ENCODE measurements at regions not wholly inside any gene's neighbourhood (a gene's known extent, or its start where the extent isn't known, plus 50 kb on each side); places are given as distances from the start of the nearest gene placed in this dataset.

- Histone ChIP-seq H3K27ac (no peak overlapping the region), H3K9me3 (no peaks in the 10 kb centered on the region), H3K27me3 (ENCODE audit: insufficient read depth in 3 of 3, low read length in 2 of 3) (peaks cover 0 to 2% (median 0%) of the 10 kb centered on the region in 3 donors), H3K4me3 (no peak overlapping the region), H3K4me1 (no peaks in the 10 kb centered on the region), H3K36me3 (ENCODE audit: insufficient read depth in 1 of 2, low read depth in 1 of 2) (no peaks in the 10 kb centered on the region)
- intact Hi-C loops (cut with DNase I): no loop called here
- ATAC-seq (no peak), DNase-seq (no peak)
- no peak for TF ChIP-seq CTCF (IDR thresholded peaks at IDR 0.05)
- WGBS, 3 donors: 58 to 65% (median 62%) methylated on average over 4 of the region's 4 CpGs
Measured at GRCh38 chr15:34657469-34658127, 74.1 kb upstream of the GOLGA8B start.

GRCh38 chr15:34656005-34656796 lies 72.8 kb upstream of the GOLGA8B start:
- 83 to 85% (median 83%) methylated on average over 6 of the region's 6 CpGs for WGBS, 3 donors
- TF ChIP-seq CTCF (IDR thresholded peaks at IDR 0.05): no peak
- ATAC-seq (no peak), DNase-seq (no peak)
- no peak overlapping the region for H3K27ac ChIP-seq
- no peaks in the 10 kb centered on the region for H3K4me1 ChIP-seq
- H3K4me3 ChIP-seq: no peak overlapping the region
- H3K9me3 ChIP-seq: no peaks in the 10 kb centered on the region
- intact Hi-C loops (cut with DNase I): no loop called here
- H3K27me3 ChIP-seq (ENCODE audit: insufficient read depth in 3 of 3, low read length in 2 of 3): peaks cover 0 to 2% (median 0%) of the 10 kb centered on the region in 3 donors
- no peaks in the 10 kb centered on the region for H3K36me3 ChIP-seq (ENCODE audit: insufficient read depth in 1 of 2, low read depth in 1 of 2)

GRCh38 chr15:34655326-34655725 lies 71.9 kb upstream of the GOLGA8B start:
- no peak overlapping the region for H3K27ac ChIP-seq
- H3K36me3 ChIP-seq (ENCODE audit: insufficient read depth in 1 of 2, low read depth in 1 of 2): no peaks in the 10 kb centered on the region
- DNase-seq (no peak), ATAC-seq (no peak)
- WGBS, 3 donors: 72 to 95% (median 93%) methylated on average over 2 of the region's 2 CpGs
- peaks cover 0 to 2% (median 0%) of the 10 kb centered on the region in 3 donors for H3K27me3 ChIP-seq (ENCODE audit: insufficient read depth in 3 of 3, low read length in 2 of 3)
- H3K4me3 ChIP-seq: no peak overlapping the region
- TF ChIP-seq CTCF (IDR thresholded peaks at IDR 0.05): no peak
- no peaks in the 10 kb centered on the region for H3K9me3 ChIP-seq
- intact Hi-C loops (cut with DNase I): no loop called here
- no peaks in the 10 kb centered on the region for H3K4me1 ChIP-seq

GRCh38 chr15:34654625-34655024 lies 71.2 kb upstream of the GOLGA8B start:
- Histone ChIP-seq H3K27ac (no peak overlapping the region), H3K36me3 (ENCODE audit: insufficient read depth in 1 of 2, low read depth in 1 of 2) (no peaks in the 10 kb centered on the region), H3K4me1 (no peaks in the 10 kb centered on the region), H3K9me3 (no peaks in the 10 kb centered on the region), H3K4me3 (no peak overlapping the region), H3K27me3 (ENCODE audit: insufficient read depth in 3 of 3, low read length in 2 of 3) (peaks cover 0 to 2% (median 0%) of the 10 kb centered on the region in 3 donors)
- no peak for DNase-seq
- intact Hi-C loops (cut with DNase I): no loop called here
- no peak for ATAC-seq
- no peak for TF ChIP-seq CTCF (IDR thresholded peaks at IDR 0.05)
- WGBS, 3 donors: 94 to 96% (median 94%) methylated on average over 6 of the region's 6 CpGs

Measured in psoas muscle (tissue), 7 donors.